Esophagus squamous epithelium (tissue), 4 donors: ENCODE measurements at regions not wholly inside any gene's neighbourhood (a gene's known extent, or its start where the extent isn't known, plus 50 kb on each side); places are given as distances from the start of the nearest gene placed in this dataset.

ENCODE experiments used
- CTCF ChIP-seq, 6 experiments: fragments of 450-650 bp in 4 of 6; fragments of 200-600 bp in 2 of 6; sonication (generic) in 2 of 6; IDR thresholded peaks; one replicate each; pipeline ENCODE4 v1.5.1; 2016 to 2019; ENCODE audit warnings: antibody characterized with exemption in 6 of 6, mild to moderate bottlenecking in 4 of 6, moderate library complexity in 4 of 6
- POLR2A ChIP-seq, 4 donors: fragments of 450-650 bp; IDR thresholded peaks; one replicate each; pipeline ENCODE4 v1.6.1; 2017; ENCODE audit warnings: antibody characterized with exemption in 4 of 4, mild to moderate bottlenecking in 4 of 4, moderate library complexity in 3 of 4

GRCh38 chr6:135798751-135799515, 52.6 kb upstream of the PDE7B start:
- TF ChIP-seq CTCF (IDR thresholded peaks at IDR 0.05) (no peak), POLR2A (IDR thresholded peaks at IDR 0.05) (no peak)
